Heart left ventricle (tissue), 13 donors: ENCODE measurements at regions not wholly inside any gene's neighbourhood (a gene's known extent, or its start where the extent isn't known, plus 50 kb on each side); places are given as distances from the start of the nearest gene placed in this dataset.

Source experiments
- CTCF ChIP-seq, 12 donors: fragments of 200-600 bp; sonication (generic) in 4 of 12; IDR thresholded peaks; one replicate each; pipeline versions ENCODE4 v1.5.0 to v1.8.0; 2018 to 2022; ENCODE audit warnings: antibody characterized with exemption in 12 of 12, mild to moderate bottlenecking in 5 of 12
- POLR2A ChIP-seq, 2 donors: fragments of 450-650 bp; IDR thresholded peaks; one replicate each; pipeline ENCODE4 v1.6.1; 2017; ENCODE audit warnings: antibody characterized with exemption in 2 of 2, mild to moderate bottlenecking in 2 of 2, moderate library complexity in 2 of 2
- donor health status: ischemic (EF 13 %, LVEDD 7.1; RV severe dilation, severe dysfunction).
- donor health status: DM: no; HTN: yes; CAD: no.
- donor health status: DM: no; HTN: no; CAD: no.
- donor health status: ischemic (EF 25% LVEDD 6.9; RV normal size, moderate dysfunction).
- donor health status: ischemic (EF 25% LVEDD 5.7; RV mildly dilated, moderate dysfunction).
- donor health status: ischemic (EF 35%, LVEDD 5.7; RV mildly dilated, moderate dysfunction).
- donor health status: nonischemic (EF 11% LVEDD 7.7; RV severe dilation, severe dysfunction).
- donor health status: DM: yes; HTN: yes; CAD: no.
- donor health status: PGD.
- donor health status: ischemic (EF 29% LVEDD 5.4; RV normal size, mild dysfunction).
- donor health status: nonischemic (EF 23%, LVEDD 6.1; RV moderate dilation, normal function).

GRCh38 chrX:39605866-39606265 lies 491.9 kb downstream of the BCOR start:
- TF ChIP-seq CTCF (IDR thresholded peaks at IDR 0.05) = no peak
- TF ChIP-seq POLR2A (IDR thresholded peaks at IDR 0.05) = no peak
